ENCODE measurements at regions not wholly inside any gene's neighbourhood (a gene's known extent, or its start where the extent isn't known, plus 50 kb on each side); places are given as distances from the start of the nearest gene placed in this dataset.

GRCh38 chr14:84581041-84581440 lies 948.9 kb upstream of the FLRT2 start:
- no peak for TF ChIP-seq CTCF (IDR thresholded peaks at IDR 0.05)
- TF ChIP-seq POLR2A (IDR thresholded peaks at IDR 0.05) = no peak
- TF ChIP-seq EP300 (IDR thresholded peaks at IDR 0.05) = no peak

All from ovary (tissue), 3 donors.